Activated T-helper 1 cell treated with anti-CD3 and anti-CD28 coated beads, Interleukin-12 subunit alpha, Interleukin-12 subunit beta, Interleukin-2, Interleukin-4 antibody, amounts not matched to agents 30 ng/mL and 10 ng/mL and 1 ng/mL, durations not matched to agents 14 hours and 24 hours and 36 hours (primary cell): ENCODE measurements at regions not wholly inside any gene's neighbourhood (a gene's known extent, or its start where the extent isn't known, plus 50 kb on each side); places are given as distances from the start of the nearest gene placed in this dataset.
"Not testable (repeated sequence)": the region's sequence is repeated elsewhere in the genome, so short reads cannot be mapped to it uniquely, and the experiment has no call there.

ENCODE experiments used
- DNase-seq: peaks from one replicate; pipeline ENCODE4 v3.0.0; 2021; ENCODE audit warnings: low spot score
- H3K27ac Mint-ChIP-seq: one replicate; pipeline ENCODE4 v1.8.0; 2021; ENCODE audit warnings: mild to moderate bottlenecking, mixed read lengths
- H3K27me3 Mint-ChIP-seq: one replicate; pipeline ENCODE4 v1.8.0; 2022; ENCODE audit warnings: mild to moderate bottlenecking, moderate library complexity, mixed read lengths; ENCODE audit not compliant: insufficient read depth
- H3K36me3 Mint-ChIP-seq: one replicate; pipeline ENCODE4 v1.8.0; 2021; ENCODE audit warnings: low read depth, mixed read lengths
- H3K4me1 Mint-ChIP-seq: one replicate; pipeline ENCODE4 v1.8.0; 2021; ENCODE audit warnings: low read depth, mixed read lengths
- H3K4me3 Mint-ChIP-seq: one replicate; pipeline ENCODE4 v1.8.0; 2021; ENCODE audit warnings: mild to moderate bottlenecking, moderate library complexity, mixed read lengths
- H3K9me3 Mint-ChIP-seq: one replicate; pipeline ENCODE4 v1.8.0; 2021; ENCODE audit warnings: mixed read lengths
- intact Hi-C: fragments of 100-400 bp; cut with micrococcal nuclease; formaldehyde crosslinking; loops from one replicate; pipeline ENCODE4 v1.15.1; 2024

DNA sequence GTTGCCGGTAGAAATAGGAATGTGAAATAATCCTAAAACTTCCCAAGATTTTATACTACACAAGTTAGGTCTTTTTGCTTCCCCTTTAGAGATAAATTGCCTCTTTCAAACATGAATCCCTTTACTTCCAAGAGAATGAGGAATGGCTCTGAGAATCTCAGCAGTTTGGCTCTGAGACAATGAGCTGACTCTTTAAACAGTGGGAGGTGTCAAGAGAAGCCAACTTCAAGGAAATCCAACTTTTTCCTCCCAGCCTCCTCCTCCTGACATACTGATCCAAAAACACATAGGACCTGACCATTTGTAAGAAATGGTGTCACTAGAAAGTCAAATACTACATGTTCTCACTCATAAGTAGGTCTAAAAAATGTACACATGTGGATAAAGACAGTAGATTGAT lies 154.2 kb downstream of the ALDH8A1 start:
- H3K9me3 Mint-ChIP-seq = peaks cover 27% of the 10 kb centered on the region
- no peak overlapping the region for H3K4me3 Mint-ChIP-seq
- intact Hi-C loops = no loop called here
- no peaks in the 10 kb centered on the region for H3K4me1 Mint-ChIP-seq
- H3K36me3 Mint-ChIP-seq = peaks cover 2% of the 10 kb centered on the region
- H3K27me3 Mint-ChIP-seq = peaks cover 5% of the 10 kb centered on the region
- H3K27ac Mint-ChIP-seq = no peak overlapping the region
- no peak for DNase-seq

DNA sequence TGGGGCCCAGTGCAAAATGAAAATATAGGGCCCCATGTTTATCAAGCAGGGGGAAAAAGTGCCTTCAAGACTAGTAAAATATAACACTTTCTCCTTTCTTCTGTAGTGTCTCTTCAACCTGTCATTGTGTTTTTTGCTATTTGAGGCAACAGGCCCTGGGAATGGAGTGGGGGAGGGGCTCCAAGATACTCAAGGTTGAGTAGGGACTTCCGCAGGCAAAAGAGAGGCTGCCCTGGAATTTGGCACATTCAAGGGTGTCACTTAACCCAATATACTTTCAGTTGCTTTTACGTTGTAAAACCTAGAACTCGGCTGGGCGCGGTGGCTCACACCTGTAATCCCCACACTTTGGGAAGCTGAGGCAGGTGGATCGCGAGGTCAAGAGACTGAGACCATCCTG lies 154.9 kb downstream of the ALDH8A1 start:
- no peak overlapping the region for H3K27ac Mint-ChIP-seq

DNA sequence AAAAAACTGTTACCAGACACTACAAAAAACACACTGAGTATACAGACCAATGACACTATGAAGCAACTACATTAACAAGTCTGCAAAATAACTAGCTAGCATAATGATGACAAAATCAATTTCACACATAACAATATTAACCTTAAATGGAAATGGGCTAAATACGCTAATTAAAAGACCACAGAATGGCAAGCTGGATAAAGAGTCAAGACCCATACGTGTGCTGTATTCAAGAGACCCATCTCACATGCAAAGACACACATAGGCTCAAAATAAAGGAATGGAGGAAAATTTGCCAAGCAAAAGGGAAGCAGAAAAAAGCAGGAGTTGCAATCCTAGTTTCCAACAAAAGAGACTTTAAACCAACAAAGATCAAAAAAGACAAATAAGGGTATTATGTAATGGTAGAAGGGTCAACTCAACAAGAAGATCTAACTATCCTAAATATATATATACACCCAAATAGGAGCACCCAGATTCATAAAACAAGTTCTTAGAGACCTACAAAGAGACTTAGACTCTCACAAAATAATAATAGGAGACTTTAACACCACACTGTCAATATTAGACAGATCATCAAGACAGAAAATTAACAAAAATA lies 158.6 kb downstream of the ALDH8A1 start:
- H3K27ac Mint-ChIP-seq, H3K27me3 Mint-ChIP-seq, DNase-seq, H3K4me1 Mint-ChIP-seq, H3K4me3 Mint-ChIP-seq, H3K36me3 Mint-ChIP-seq, intact Hi-C loops: not testable (repeated sequence)
- H3K9me3 Mint-ChIP-seq = peaks cover 32% of the 10 kb centered on the region

More for the DNA sequence above, 154.9 kb downstream of the ALDH8A1 start:
- peaks cover 2% of the 10 kb centered on the region for H3K36me3 Mint-ChIP-seq
- H3K4me1 Mint-ChIP-seq = no peaks in the 10 kb centered on the region
- peaks cover 32% of the 10 kb centered on the region for H3K9me3 Mint-ChIP-seq
- intact Hi-C loops = no loop called here
- DNase-seq = no peak
- no peak overlapping the region for H3K4me3 Mint-ChIP-seq
- H3K27me3 Mint-ChIP-seq = peaks cover 6% of the 10 kb centered on the region

DNA sequence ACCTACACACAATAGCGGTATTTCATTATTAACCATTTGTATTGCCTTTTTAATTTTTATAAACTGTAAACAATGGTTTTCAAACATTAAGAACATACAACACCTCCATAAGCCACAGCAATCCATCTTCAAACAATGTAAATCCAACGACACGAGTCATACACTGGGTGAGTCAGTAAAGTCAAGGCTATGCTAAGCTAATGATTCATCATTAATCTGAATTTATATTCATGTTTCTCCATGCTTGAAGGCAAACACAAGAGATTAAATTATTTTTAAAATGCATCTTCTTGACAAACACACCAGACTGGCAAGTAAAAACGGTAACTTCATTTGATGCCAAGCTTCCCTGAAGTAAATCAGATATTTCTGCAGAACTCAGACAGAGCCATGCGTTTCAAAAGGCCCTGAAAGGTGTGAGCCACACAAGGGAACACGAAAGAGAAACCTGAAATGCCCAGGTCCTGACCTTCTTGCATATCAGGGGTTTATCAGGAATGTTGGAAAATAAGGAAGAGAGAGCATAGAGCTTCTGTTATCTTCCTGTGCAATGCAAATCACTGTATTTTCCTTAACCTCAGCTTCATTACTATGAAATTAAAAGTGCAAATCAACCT lies 162.5 kb downstream of the ALDH8A1 start:
- Mint-ChIP-seq H3K4me3 (no peak overlapping the region), H3K36me3 (peaks cover 2% of the 10 kb centered on the region), H3K4me1 (no peaks in the 10 kb centered on the region), H3K27ac (no peak overlapping the region), H3K9me3 (peaks cover 20% of the 10 kb centered on the region), H3K27me3 (peaks cover 2% of the 10 kb centered on the region)
- no peak for DNase-seq
- intact Hi-C loops = no loop called here

DNA sequence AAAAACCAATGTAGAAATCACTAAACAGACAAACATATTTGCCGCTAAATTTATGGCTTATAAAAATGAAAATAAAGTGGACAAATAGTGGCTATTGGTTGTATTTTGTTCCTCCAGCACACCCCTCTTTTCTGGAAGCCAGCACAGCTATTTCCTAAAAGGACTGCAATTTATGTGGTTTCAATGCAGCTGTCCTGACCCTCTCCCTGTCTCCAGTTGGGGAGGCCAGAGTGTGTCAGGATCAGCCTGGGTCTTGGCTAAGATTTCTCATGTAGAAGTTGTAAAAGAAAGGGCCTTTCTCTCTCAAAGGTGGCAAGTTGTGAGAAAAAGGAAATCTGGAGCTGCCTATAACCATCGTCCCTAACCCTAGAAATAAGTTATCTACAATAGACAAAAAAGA lies 165.6 kb downstream of the ALDH8A1 start:
- H3K4me3 Mint-ChIP-seq = no peak overlapping the region
- no peaks in the 10 kb centered on the region for H3K36me3 Mint-ChIP-seq
- intact Hi-C loops = no loop called here
- no peaks in the 10 kb centered on the region for H3K4me1 Mint-ChIP-seq
- H3K27ac Mint-ChIP-seq = no peak overlapping the region
- no peak for DNase-seq
- no peaks in the 10 kb centered on the region for H3K27me3 Mint-ChIP-seq
- H3K9me3 Mint-ChIP-seq = peaks cover 4% of the 10 kb centered on the region

DNA sequence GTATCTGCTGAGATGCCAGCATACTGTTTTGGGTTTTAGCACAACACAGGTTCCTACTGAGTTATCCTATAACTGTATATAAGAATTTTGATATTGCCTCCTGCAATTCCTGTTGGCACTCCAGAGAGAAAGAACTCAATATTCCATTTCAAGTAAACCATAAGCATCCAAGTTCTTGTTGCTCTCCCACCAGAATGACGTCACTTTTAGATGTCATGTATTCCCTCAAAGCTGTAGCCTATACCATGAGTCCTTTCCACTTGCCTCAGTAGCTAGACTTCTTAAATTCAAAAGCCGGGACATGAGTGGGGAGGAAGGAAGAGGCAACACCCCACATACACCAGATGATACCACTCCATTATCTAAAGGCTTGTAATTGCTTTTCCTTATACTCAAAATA lies 171.5 kb downstream of the ALDH8A1 start:
- Mint-ChIP-seq H3K36me3 (no peaks in the 10 kb centered on the region), H3K4me1 (no peaks in the 10 kb centered on the region), H3K9me3 (peaks cover 4% of the 10 kb centered on the region), H3K27ac (no peak overlapping the region), H3K27me3 (peaks cover 12% of the 10 kb centered on the region), H3K4me3 (no peak overlapping the region)
- intact Hi-C loops = no loop called here
- no peak for DNase-seq

DNA sequence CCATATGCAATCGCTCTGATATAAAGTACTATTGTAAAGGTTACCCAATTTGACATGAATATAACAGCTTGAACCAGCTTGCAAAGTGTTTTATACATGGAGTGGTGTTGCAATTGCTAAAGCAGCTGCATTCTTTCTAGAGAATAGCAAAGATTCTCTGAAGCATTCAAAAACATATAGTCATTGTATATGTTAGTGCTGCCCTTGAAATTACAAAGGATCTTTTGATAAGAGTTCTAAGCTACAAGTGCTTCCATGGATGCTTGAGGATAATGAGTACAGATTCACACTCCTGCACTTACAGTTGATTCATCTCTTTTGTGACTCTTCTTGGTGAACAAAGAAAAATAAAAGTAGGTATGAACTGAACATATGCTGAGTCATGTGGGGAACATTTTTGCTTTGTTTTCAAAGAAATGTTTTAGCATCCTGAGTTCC lies 175.7 kb downstream of the ALDH8A1 start:
- Mint-ChIP-seq H3K27me3 (peaks cover 20% of the 10 kb centered on the region), H3K4me1 (no peaks in the 10 kb centered on the region), H3K4me3 (no peak overlapping the region), H3K36me3 (no peaks in the 10 kb centered on the region), H3K27ac (no peak overlapping the region), H3K9me3 (no peaks in the 10 kb centered on the region)
- DNase-seq = no peak
- intact Hi-C loops = no loop called here

DNA sequence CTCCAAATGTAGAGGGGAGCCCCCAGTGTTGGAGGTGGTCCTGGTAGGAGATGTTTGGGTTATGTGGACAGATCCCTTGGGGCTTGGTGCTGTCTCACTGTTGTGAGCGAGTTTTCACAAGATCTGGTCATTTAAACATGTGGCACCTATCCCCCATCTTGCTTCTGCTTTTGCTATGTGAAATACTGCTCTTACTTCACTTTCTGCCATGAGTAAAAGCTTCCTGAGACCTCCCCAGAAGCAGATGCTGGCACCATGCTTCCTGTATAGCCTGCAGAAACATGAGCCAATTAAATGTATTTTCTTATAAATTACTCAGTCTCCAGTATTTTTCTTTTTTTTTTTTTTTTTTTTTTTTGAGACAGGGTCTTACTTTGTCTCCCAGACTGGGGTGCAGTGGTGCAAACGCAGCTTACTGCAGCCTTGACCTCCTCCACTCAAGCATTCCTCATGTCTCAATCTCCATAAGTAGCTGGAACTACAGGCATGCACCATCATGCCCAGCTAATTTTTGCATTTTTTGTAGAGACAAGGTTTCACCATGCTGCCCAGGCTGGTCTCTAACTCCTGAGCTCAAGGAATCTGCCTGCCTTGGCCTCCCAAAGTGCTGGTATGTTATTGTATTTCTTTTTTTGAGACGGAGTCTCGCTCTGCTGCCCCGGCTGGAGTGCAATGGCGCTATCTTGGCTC lies 177.1 kb downstream of the ALDH8A1 start:
- H3K4me3 Mint-ChIP-seq = no peak overlapping the region
- intact Hi-C loops = no loop called here
- no peaks in the 10 kb centered on the region for H3K9me3 Mint-ChIP-seq
- H3K4me1 Mint-ChIP-seq = no peaks in the 10 kb centered on the region
- H3K36me3 Mint-ChIP-seq = no peaks in the 10 kb centered on the region
- peaks cover 26% of the 10 kb centered on the region for H3K27me3 Mint-ChIP-seq
- H3K27ac Mint-ChIP-seq = no peak overlapping the region
- DNase-seq = no peak

DNA sequence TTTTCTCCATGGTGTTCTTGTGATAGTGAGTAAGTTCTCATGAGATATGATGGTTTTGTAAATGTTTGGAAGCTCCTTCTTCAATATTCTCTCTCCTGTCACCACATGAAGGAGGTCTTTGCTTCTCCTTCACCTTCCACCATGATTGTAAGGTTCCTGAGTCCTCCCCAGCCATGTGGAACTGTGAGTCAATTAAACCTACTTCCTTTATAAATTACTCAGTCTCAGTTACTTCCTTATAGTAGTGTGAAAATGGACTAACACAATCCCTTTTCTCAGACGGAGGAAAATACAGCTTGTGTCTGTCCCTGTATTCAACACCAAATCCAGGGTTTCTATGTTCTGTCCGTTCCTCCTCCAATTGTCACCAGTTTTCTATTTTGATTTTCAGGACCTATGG lies 181.0 kb downstream of the ALDH8A1 start:
- H3K27me3 Mint-ChIP-seq = peaks cover 14% of the 10 kb centered on the region
- intact Hi-C loops = no loop called here
- no peak overlapping the region for H3K27ac Mint-ChIP-seq
- no peaks in the 10 kb centered on the region for H3K9me3 Mint-ChIP-seq
- no peaks in the 10 kb centered on the region for H3K4me1 Mint-ChIP-seq
- no peak for DNase-seq
- no peaks in the 10 kb centered on the region for H3K36me3 Mint-ChIP-seq
- no peak overlapping the region for H3K4me3 Mint-ChIP-seq

DNA sequence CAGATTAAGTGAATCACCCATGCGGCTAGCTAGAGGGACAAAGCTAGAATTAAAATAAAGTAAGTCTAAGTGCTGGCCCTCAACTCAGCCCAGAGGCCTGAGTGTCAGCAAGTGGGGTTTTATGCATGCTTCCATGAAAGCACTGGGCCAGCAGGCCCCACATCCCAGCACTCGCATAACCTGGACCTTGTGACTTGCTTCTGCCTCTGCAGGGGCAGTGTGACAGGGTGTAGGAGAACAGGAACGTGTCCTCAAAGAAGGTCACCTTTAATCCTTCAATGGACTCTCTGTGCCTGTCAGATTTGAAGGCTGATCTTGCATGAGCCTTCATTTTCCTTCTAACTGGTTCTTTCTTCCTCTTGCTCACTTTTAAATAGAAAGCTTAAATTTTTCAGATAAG lies 183.4 kb downstream of the ALDH8A1 start:
- DNase-seq = no peak
- Mint-ChIP-seq H3K27ac (no peak overlapping the region), H3K9me3 (no peaks in the 10 kb centered on the region), H3K4me3 (no peak overlapping the region), H3K4me1 (no peaks in the 10 kb centered on the region), H3K36me3 (no peaks in the 10 kb centered on the region), H3K27me3 (peaks cover 12% of the 10 kb centered on the region)
- intact Hi-C loops = no loop called here

DNA sequence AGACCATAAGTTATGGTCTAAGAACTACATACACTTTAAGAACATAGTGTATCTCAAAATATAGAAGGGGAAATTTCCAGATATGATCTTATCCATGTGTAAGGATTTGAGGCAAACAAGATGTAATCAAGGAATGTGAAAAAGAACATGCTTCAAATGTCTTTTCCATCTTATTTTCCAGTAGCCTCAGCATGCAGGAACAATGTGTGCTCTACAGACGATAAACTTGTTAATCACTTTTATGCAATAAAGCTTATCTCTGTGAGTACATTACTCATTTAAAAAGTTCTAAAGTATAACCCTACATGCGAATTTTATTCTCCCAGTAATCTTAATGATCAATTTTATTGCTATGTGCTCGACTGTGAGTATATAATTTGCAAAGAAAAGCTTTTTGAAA lies 185.2 kb downstream of the ALDH8A1 start:
- H3K4me3 Mint-ChIP-seq = no peak overlapping the region
- no peak for DNase-seq

DNA sequence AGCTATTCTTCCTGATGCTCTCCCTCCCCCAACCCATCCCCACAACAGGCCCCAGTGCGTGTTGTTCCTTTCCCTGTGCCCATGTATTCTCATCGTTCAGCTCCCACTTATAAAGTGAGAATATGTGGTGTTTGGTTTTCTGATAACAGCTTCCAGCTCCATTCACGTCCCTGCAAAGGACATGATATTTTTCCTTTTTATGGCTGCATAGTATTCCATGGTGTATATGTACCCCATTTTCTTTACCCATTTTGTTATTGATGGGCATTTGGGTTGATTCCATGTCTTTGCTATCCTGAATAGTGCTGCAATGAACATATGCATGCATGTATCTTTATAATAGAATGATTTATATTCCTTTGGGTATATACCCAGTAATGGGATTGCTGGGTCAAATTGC lies 186.3 kb downstream of the ALDH8A1 start:
- H3K36me3 Mint-ChIP-seq, H3K27me3 Mint-ChIP-seq, H3K4me3 Mint-ChIP-seq, DNase-seq, intact Hi-C loops, H3K27ac Mint-ChIP-seq, H3K4me1 Mint-ChIP-seq, H3K9me3 Mint-ChIP-seq: not testable (repeated sequence)

More for the DNA sequence above, 185.2 kb downstream of the ALDH8A1 start:
- intact Hi-C loops = no loop called here
- no peaks in the 10 kb centered on the region for H3K36me3 Mint-ChIP-seq
- peaks cover 9% of the 10 kb centered on the region for H3K27me3 Mint-ChIP-seq
- no peaks in the 10 kb centered on the region for H3K9me3 Mint-ChIP-seq
- no peaks in the 10 kb centered on the region for H3K4me1 Mint-ChIP-seq
- H3K27ac Mint-ChIP-seq = no peak overlapping the region

DNA sequence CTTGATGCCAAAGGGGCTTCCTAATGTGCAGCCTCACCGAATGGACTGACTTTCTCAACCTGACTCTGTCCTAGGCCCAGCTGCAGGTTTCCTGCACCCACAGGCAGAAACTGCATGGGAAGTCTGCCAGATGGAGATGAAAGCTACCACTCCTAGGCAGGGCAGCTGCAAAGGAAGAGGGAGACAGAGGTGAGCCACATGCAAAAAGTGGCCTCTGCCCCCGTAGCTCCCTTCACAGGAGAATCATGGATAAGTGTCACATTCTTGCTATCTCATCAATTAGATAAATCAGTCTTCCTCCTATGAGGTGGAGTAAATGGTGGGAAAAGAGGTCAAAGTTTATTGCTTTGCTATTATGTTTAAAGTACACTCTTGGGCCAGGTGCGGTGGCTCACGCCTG lies 191.3 kb downstream of the ALDH8A1 start:
- Mint-ChIP-seq H3K36me3 (no peaks in the 10 kb centered on the region), H3K27ac (no peak overlapping the region), H3K9me3 (no peaks in the 10 kb centered on the region), H3K4me3 (no peak overlapping the region), H3K4me1 (no peaks in the 10 kb centered on the region), H3K27me3 (no peaks in the 10 kb centered on the region)
- intact Hi-C loops = no loop called here
- no peak for DNase-seq
